GM12891 (cell line): ENCODE measurements at regions not wholly inside any gene's neighbourhood (a gene's known extent, or its start where the extent isn't known, plus 50 kb on each side); places are given as distances from the start of the nearest gene placed in this dataset.

Experiments used
- POLR2A ChIP-seq: IDR thresholded peaks from 2 replicates; pipeline ENCODE4 v1.6.1; 2011; ENCODE audit warnings: low read depth, low read length, control low read depth
- TAF1 ChIP-seq: IDR thresholded peaks from 2 replicates; pipeline ENCODE4 v1.6.1; 2011; ENCODE audit warnings: low read depth, low read length, control low read depth

DNA sequence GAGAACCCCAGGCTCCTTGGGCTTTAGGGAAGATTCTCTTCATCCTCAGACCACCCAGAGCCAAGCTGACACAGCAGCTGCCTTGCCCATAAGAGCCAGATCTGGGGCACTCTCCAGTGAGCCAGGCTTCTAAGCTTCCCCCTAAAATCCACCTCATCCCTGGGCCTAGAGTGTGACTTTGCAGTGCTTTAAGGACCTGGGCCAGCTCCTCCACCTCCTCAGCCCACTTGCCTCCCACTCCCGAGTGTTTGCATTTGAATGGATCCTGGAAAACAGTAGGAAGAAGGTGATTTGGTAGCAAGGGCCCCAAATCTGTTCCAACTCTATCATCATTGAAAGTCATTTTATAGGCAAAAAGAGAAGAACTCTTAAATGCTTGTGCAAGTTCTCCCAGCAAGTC is 108.7 kb upstream of the UBL3 start:
- no peak for TF ChIP-seq POLR2A
- TF ChIP-seq TAF1 = no peak
